CD4-positive, alpha-beta T cell treated with Interferon alpha-2 for 1 hour (primary cell): ENCODE measurements at regions not wholly inside any gene's neighbourhood (a gene's known extent, or its start where the extent isn't known, plus 50 kb on each side); places are given as distances from the start of the nearest gene placed in this dataset.

ENCODE experiments used
- DNase-seq, 2 donors: peaks; one replicate each; pipeline ENCODE4 v3.0.0-alpha.2; 2020 to 2022

GRCh38 chr2:120401275-120402066, 55.5 kb downstream of the INHBB start:
- no peak for DNase-seq

DNA sequence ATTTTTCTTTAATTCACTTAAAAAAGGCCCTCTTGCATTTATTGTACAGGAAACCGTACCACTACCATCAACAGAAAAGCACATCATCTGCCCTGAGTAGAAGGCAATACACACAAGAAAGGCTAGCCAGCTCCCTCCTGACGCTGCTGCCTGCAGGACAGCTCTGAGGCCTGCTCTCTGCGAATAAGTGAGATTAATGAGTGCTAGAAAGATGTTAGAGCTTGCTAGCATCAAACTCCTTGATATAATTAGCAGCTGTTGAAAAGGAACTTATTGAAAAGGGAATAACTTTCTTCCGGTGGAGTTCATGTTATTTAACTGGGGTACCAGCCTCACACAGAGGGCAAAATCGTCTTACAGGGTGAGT, 56.1 kb downstream of the INHBB start:
- DNase-seq: no peak

DNA sequence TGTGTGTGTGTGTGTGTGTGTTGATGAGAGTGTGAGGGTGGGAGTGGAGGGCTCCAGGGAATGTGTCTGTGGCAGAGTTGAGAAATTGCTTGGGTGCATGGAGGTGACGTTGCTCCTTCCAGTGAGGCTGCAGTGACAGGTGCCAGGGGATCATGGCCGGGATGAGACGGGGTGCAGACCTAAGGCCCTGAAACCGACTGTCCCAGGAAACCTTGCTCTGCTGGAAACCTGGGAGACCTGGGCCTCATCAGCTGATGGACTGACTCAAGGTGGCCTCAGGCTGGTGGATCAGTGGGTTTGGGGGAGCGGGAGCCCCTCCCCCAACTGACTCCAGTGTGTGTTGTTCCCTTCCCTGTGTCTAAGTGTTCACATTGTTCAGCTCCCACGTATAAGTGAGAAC, 56.6 kb downstream of the INHBB start:
- no peak for DNase-seq

GRCh38 chr2:120403261-120403660, 57.3 kb downstream of the INHBB start:
- DNase-seq: no peak

DNA sequence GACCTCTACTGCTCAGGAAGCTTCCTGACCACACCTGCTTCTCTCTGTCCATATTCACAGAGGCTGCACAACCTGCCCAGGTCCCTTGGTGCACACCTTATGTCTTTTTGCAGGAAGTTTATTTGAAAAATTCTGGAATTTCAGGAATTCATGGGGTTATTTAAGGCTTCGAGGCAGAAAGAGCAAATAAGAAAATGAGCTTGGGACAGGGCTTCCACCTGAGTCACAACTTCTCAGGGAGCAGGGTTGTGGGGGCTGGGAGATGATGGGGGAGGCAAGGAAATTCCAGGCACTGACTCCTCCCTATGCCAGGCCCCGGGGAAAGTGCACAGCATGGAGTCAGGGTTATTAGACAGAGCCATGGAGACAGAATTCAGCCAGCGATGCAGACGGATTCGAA, 57.7 kb downstream of the INHBB start:
- DNase-seq: no peak

- DNase-seq: no peak
Measured at GRCh38 chr2:120404274-120404673, 58.3 kb downstream of the INHBB start.

- DNase-seq: no peak
Measured at GRCh38 chr2:120404941-120405758, 59.2 kb downstream of the INHBB start.

DNA sequence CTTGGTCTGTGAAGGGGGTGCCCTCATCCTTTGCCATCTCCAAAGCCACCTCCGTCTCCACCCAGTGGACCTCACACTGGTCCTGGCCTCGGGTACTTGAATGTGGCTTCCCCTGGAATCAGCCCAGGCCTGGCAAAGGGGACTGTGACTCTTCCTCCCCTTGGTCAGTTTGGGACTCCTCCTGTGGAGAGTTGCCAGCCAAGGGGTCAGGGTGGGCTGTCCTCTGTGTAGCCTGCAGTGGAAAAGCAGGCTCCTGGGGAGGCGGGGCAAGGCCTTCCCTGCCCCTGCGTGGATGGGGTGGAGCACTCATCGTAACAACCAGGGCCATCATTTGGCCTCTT, 59.8 kb downstream of the INHBB start:
- no peak for DNase-seq

GRCh38 chr2:120406566-120406965, 60.6 kb downstream of the INHBB start:
- no peak for DNase-seq

- no peak for DNase-seq
Measured at GRCh38 chr2:120410487-120410886, 64.6 kb downstream of the INHBB start.

GRCh38 chr2:120415060-120415459, 69.1 kb downstream of the INHBB start:
- DNase-seq: no peak

GRCh38 chr2:120415728-120416509, 70.0 kb downstream of the INHBB start:
- DNase-seq: no peak

DNA sequence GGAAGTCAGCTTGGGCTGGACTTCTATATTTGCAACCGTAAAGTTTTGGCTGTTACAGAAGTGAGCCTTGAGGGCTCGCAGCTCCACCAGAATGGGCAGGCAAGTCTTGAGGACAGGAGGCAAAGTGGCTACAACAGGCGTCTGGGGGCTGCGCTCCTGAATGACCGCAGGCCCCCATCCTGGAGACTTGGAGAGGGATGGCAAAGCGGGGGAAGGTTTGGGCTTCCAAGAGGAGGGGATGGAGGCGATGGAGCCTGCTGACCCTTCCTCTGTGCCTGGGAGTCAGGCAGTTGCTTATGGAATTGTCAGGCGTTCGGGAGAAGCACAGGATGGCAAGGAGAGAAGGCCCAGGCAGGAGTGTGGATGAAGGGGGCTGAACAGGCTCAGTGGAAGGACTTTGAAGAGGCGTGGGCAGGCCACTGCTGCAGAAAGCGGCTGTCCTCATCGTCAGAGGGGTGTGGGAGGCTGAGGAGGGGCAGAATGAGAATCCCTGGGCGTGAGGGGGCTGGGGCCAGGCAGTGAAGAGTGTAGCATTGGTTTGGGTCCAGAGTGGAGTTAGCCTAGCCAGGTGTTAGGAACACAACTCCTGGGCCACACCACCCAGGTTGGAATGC, 72.3 kb downstream of the INHBB start:
- DNase-seq: no peak

- DNase-seq: no peak
Measured at GRCh38 chr2:120419073-120419472, 73.1 kb downstream of the INHBB start.

DNA sequence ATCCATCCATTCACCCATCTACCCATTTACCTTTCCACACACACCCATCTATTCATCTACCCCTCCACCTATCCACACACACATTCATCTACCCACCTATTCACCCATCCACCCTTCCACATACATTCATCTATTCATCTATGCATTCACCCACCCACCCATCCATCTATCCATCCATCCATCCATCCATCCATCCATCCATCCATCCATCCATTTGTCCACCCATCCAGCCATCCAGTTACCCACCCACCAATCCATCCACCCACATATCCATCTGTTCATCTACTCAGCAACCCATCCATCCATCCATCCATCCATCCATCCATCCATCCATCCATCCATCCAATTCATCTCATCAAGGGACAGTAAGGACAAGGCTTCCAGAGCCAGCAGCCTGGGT, 74.0 kb downstream of the INHBB start:
- DNase-seq: no peak

DNA sequence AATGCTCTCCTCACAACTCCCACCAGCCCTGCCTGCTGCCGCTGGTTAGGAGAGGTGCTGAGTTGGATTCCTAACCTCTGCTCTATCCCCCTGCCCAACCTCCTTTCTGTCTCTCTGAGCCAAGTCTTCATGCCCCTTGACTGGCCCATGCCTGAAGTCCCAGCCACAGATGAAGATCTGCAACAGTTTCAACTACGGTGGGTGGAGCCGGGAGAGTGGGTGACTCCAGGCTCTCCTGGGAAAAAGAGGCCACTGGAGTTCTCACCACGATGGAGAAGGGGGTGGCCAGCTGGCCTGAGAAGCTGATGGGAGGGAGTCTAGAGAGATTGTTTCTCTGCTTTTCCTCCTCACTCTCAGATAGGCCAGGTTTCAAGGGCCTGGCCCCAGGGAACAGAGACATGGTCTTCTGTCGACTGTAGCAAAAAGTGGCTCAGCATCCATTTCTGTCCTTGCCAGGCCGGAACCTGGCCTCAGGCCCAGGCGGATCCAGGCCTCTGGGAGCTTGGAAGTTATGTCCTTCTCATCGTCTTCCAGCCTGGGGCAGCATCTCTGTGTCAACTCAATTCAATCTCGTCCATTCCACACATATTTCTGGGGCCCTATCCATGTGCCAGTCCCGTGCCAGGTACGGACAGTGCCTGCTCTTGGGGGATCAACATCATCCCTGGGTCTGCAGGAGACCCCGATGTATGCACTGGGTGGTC, 75.3 kb downstream of the INHBB start:
- no peak for DNase-seq

DNA sequence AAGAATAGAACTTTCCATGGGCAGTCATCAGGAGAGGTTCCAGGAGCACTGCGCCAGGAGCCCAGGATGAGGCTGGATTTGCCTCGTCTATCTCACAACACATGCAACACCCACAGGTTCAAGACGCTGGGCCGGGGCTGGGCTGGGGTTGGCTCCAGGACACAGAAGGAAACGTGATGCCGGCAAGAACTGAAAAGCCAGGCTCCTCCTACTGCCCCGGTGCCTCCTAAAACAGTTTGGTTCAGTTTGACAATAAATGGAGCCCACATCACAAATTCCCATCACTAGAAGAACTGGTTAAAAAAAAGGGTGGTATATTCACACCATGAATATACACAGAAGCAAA, 75.9 kb downstream of the INHBB start:
- no peak for DNase-seq

- DNase-seq: no peak
Measured at GRCh38 chr2:120422465-120423160, 76.7 kb downstream of the INHBB start.

DNA sequence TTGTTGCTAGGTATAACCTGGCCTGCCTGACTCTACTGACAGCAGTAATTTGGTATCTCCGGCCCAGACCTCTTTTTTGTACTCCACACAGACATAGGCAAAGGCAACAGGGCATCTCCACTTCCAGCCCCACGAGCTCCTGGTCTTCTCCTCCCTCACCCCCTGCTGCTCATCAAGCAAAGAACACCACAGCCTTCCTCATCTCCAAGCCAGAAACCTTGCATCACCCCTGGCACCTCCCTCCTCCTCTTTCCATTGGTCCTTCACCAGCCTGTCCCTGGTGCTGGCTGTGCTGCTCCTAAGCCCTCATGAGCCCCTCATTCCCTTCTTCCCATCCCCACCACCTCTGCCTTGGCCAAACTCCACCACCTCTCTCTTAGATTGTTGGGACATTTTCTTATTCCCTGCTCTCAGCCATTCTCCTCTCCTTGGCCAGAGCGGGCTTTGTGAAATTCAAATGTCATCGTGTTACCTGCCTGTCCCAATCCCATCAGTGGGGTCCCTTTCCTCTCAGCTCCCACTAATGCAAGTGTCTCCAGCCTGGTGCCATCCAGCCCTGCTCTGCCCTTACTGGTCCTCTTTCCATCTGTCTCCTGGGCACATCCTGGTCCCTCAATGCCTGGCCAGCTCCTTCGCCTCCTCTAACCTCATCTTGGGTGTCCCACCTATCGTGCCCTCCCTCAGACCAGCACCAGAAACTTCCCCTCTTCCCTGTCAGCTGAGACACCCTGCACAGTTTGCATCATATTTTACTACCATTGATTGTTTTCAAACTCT, 77.4 kb downstream of the INHBB start:
- no peak for DNase-seq

GRCh38 chr2:120424274-120424796, 78.4 kb downstream of the INHBB start:
- no peak for DNase-seq

GRCh38 chr2:120425014-120425413, 79.1 kb downstream of the INHBB start:
- no peak for DNase-seq
